A549 (cell line): ENCODE measurements at regions not wholly inside any gene's neighbourhood (a gene's known extent, or its start where the extent isn't known, plus 50 kb on each side); places are given as distances from the start of the nearest gene placed in this dataset.

ENCODE experiments used
- NPAS2 ChIP-seq: fragments of 250-450 bp; sonication (Bioruptor Pico); IDR thresholded peaks from 2 replicates; pipeline ENCODE4 v1.8.0; 2022; ENCODE audit warnings: mild to moderate bottlenecking, moderate library complexity, borderline replicate concordance
- PHF8 ChIP-seq: fragments of 200-600 bp; sonication (generic); IDR thresholded peaks from 2 replicates; pipeline ENCODE4 v1.6.1; 2016; ENCODE audit warnings: low read depth, mild to moderate bottlenecking, antibody characterized with exemption, moderate library complexity, borderline replicate concordance
- SMC3 ChIP-seq: fragments of >200 bp; sonication (Bioruptor Twin); formaldehyde crosslinking; IDR thresholded peaks from 3 replicates; pipeline ENCODE4 v1.6.1; 2018; ENCODE audit warnings: inconsistent platforms

GRCh38 chr9:134239939-134240338 lies 75.6 kb upstream of the RNU6ATAC start:
- TF ChIP-seq SMC3 (no peak), PHF8 (no peak), NPAS2 (no peak)
